HepG2 (cell line): ENCODE measurements at regions not wholly inside any gene's neighbourhood (a gene's known extent, or its start where the extent isn't known, plus 50 kb on each side); places are given as distances from the start of the nearest gene placed in this dataset.

Experiments used
- ATAC-seq: fragments of 200-7000 bp; cut with Tn5 transposase; 3 replicates; pipeline ENCODE4 v1.9.1; 2020; ENCODE audit warnings: mild to moderate bottlenecking, moderate library complexity
- BruUV-seq: library from RNA; stranded (reverse); fragments of 400-500 nt; replicated peaks from 2 replicates; lab custom pipeline; 2021; lab: Mats Ljungman, UMichigan
- CTCF ChIA-PET: fragments of 300-600 bp; formaldehyde crosslinking; extraction: SDS; loops from one replicate; lab custom pipeline; 2021; ENCODE audit warnings: low total read pairs, inconsistent platforms, low intra/inter-chr PET ratio; lab: Yijun Ruan, JAX
- POLR2A ChIA-PET: fragments of 350-600 bp; sonication (Branson Sonifier 250); formaldehyde crosslinking; loops from one replicate; lab custom pipeline; 2020; ENCODE audit warnings: antibody characterized with exemption, inconsistent platforms; lab: Yijun Ruan, JAX
- DNase-seq: peaks from one replicate; pipeline ENCODE4 v3.0.0-alpha.2; 2015; ENCODE audit warnings: low spot score
- FAIRE-seq: peaks from 3 replicates; lab custom pipeline; 2011; peaks lifted over from hg19 to GRCh38; lab: Jason Lieb, UNC
- H2AFZ ChIP-seq: one replicate; pipeline ENCODE4 v1.6.1; 2011; ENCODE audit warnings: low read length, inconsistent platforms
- H3K27ac ChIP-seq: fragments of 300-600 bp; 3 replicates; pipeline ENCODE4 v1.8.0; 2011; ENCODE audit warnings: mixed run types, mild to moderate bottlenecking, mixed read lengths, low read length, inconsistent platforms; ENCODE audit not compliant: insufficient read depth; ENCODE audit errors: extremely low read length
- H3K27me3 ChIP-seq, 2 experiments: fragments of 200-600 bp in 1 of 2; 2 replicates in 1 of 2; 3 replicates in 1 of 2; pipeline versions ENCODE4 v1.6.0 to v1.8.0; 2011; ENCODE audit warnings: low read length in 2 of 2, mild to moderate bottlenecking in 2 of 2, moderate library complexity in 2 of 2, inconsistent platforms in 1 of 2; ENCODE audit not compliant: insufficient read depth in 2 of 2, control insufficient read depth in 1 of 2
- H3K36me3 ChIP-seq, 2 experiments: fragments of 200-600 bp in 1 of 2; replicated peaks in 1 of 2; 2 replicates in 1 of 2; 3 replicates in 1 of 2; pipeline versions ENCODE4 v1.5.1 to v1.8.0; 2011; ENCODE audit warnings: low read length in 2 of 2, inconsistent platforms in 1 of 2; ENCODE audit not compliant: insufficient read depth in 2 of 2, control insufficient read depth in 1 of 2
- H3K4me1 ChIP-seq: 2 replicates; pipeline ENCODE4 v1.5.1; 2012; ENCODE audit warnings: low read length, inconsistent platforms; ENCODE audit not compliant: insufficient read depth
- H3K4me2 ChIP-seq: 2 replicates; pipeline ENCODE4 v1.6.0; 2011; ENCODE audit warnings: low read depth, low read length, inconsistent platforms
- H3K4me3 ChIP-seq, 3 experiments: fragments of 200-600 bp in 1 of 3; sonication (generic), shearing (Covaris generic) in 1 of 3; replicated peaks in 1 of 3; 2 replicates each; pipeline ENCODE4 v1.5.1; 2011 to 2016; ENCODE audit warnings: low read length in 3 of 3, inconsistent platforms in 2 of 3, low read depth in 2 of 3, mild to moderate bottlenecking in 2 of 3, control low read depth in 1 of 3, mixed read lengths in 1 of 3; ENCODE audit not compliant: insufficient read depth in 1 of 3
- H3K79me2 ChIP-seq: one replicate; pipeline ENCODE4 v1.6.1; 2011; ENCODE audit warnings: low read length, inconsistent platforms; ENCODE audit not compliant: insufficient read depth
- H3K9ac ChIP-seq: 2 replicates; pipeline ENCODE4 v1.6.0; 2011; ENCODE audit warnings: mild to moderate bottlenecking, low read depth, low read length, inconsistent platforms; ENCODE audit not compliant: insufficient read depth
- H3K9me3 ChIP-seq: 2 replicates; pipeline ENCODE4 v1.5.1; 2012; ENCODE audit warnings: mild to moderate bottlenecking, low read length
- H4K20me1 ChIP-seq: 2 replicates; pipeline ENCODE4 v1.6.0; 2011; ENCODE audit warnings: inconsistent platforms, mild to moderate bottlenecking, low read length, moderate library complexity; ENCODE audit not compliant: insufficient read depth
- CERS6 ChIP-seq: sonication (generic); formaldehyde crosslinking; IDR thresholded peaks from 2 replicates; pipeline ENCODE4 v1.5.0; 2020; ENCODE audit warnings: missing genetic modification reagents
- HNRNPK ChIP-seq: fragments of 200-400 bp; formaldehyde crosslinking; IDR thresholded peaks from 2 replicates; pipeline ENCODE4 v1.6.1; 2018; ENCODE audit warnings: low read length, low read depth, moderate library complexity, mild to moderate bottlenecking; ENCODE audit not compliant: poor library complexity, severe bottlenecking
- MAFK ChIP-seq, 2 experiments: IDR thresholded peaks in 1 of 2; conservative IDR thresholded peaks in 1 of 2; 2 replicates each; pipeline ENCODE4 v1.6.1; 2011; ENCODE audit warnings: improper control_type of control experiment in 2 of 2, low read length in 2 of 2
- PCBP1 ChIP-seq: fragments of 200-400 bp; formaldehyde crosslinking; IDR thresholded peaks from 2 replicates; pipeline ENCODE4 v1.6.1; 2017; ENCODE audit warnings: mild to moderate bottlenecking, low read depth, low read length, borderline replicate concordance
- ZNF232 ChIP-seq: sonication (generic); formaldehyde crosslinking; IDR thresholded peaks from 2 replicates; pipeline ENCODE4 v1.4.0; 2020; ENCODE audit warnings: missing genetic modification reagents, borderline replicate concordance
- ZNF292 ChIP-seq: sonication (generic); formaldehyde crosslinking; IDR thresholded peaks from 2 replicates; pipeline ENCODE4 v1.8.1; 2022; ENCODE audit warnings: mild to moderate bottlenecking, low read depth, missing genetic modification reagents, borderline replicate concordance
- ZNF850 ChIP-seq: sonication (generic); formaldehyde crosslinking; conservative IDR thresholded peaks from 2 replicates; pipeline ENCODE4 v1.9.0; 2021; ENCODE audit warnings: mild to moderate bottlenecking, missing genetic modification reagents
- WGBS: methylation state at CpG from one replicate; pipeline ENCODE4 v1.1.6; 2017; ENCODE audit warnings: low lambda C conversion rate; 5-methylcytosine and 5-hydroxymethylcytosine counted together
- in situ Hi-C: cut with HindIII; loops from 2 replicates; pipeline ENCODE4 v1.10.0; 2017; ENCODE audit warnings: low pct_unique_long_range_greater_than_20kb; ENCODE audit not compliant: extremely low pct_ligation_motif_present
- intact Hi-C: fragments of 100-400 bp; cut with micrococcal nuclease; formaldehyde crosslinking; loops from one replicate; pipeline ENCODE4 v1.10.0; 2022; ENCODE audit not compliant: unreplicated experiment
- TF ChIP-seq, protein P1 (sequence below): sonication (generic); formaldehyde crosslinking; IDR thresholded peaks from 2 replicates; pipeline ENCODE4 v1.4.0; 2020; ENCODE audit warnings: mild to moderate bottlenecking, low read depth, missing genetic modification reagents

- Histone ChIP-seq H3K79me2 (no peaks in the 10 kb centered on the region), H3K4me1 (no peaks in the 10 kb centered on the region), H3K4me2 (no peak overlapping the region), H2AFZ (no peak overlapping the region), H3K36me3 (no peaks in the 10 kb centered on the region), H3K9me3 (peaks cover 44% of the 10 kb centered on the region), H4K20me1 (no peaks in the 10 kb centered on the region), H3K4me3 (no peak overlapping the region), H3K27ac (no peak overlapping the region), H3K27me3 (no peaks in the 10 kb centered on the region), H3K9ac (no peak overlapping the region)
- ChIA-PET POLR2A (no interaction called here), CTCF (no interaction called here)
- intact Hi-C loops, result no loop called here
- ATAC-seq (no peak), FAIRE-seq (no peak), DNase-seq (no peak)
- in situ Hi-C loops, result no loop called here
- WGBS, result 2% methylated on average over 1 of the region's 1 CpG
- no TSS peak for BruUV-seq
- TF ChIP-seq ZNF850 (CRISPR knock-in tag) (no peak), ZNF292 (CRISPR knock-in tag) (no peak), PCBP1 (0 out of 2 replicates have a peak, but pooled peaks have one; percentile 60), HNRNPK (peak; percentile 97), ZNF232 (no peak), CERS6 (CRISPR knock-in tag) (no peak), MAFK (conservative IDR thresholded peaks at IDR 0.05 in 1 of 2, IDR thresholded peaks at IDR 0.05 in 1 of 2; ENCODE audit: low read length in 2 of 2) (no peak)
- TF ChIP-seq, protein P1, sequence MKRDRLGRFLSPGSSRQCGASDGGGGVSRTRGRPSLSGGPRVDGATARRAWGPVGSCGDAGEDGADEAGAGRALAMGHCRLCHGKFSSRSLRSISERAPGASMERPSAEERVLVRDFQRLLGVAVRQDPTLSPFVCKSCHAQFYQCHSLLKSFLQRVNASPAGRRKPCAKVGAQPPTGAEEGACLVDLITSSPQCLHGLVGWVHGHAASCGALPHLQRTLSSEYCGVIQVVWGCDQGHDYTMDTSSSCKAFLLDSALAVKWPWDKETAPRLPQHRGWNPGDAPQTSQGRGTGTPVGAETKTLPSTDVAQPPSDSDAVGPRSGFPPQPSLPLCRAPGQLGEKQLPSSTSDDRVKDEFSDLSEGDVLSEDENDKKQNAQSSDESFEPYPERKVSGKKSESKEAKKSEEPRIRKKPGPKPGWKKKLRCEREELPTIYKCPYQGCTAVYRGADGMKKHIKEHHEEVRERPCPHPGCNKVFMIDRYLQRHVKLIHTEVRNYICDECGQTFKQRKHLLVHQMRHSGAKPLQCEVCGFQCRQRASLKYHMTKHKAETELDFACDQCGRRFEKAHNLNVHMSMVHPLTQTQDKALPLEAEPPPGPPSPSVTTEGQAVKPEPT (CRISPR knock-in tag), result no peak
Measured at GRCh38 chr10:105339669-105340068, 698.6 kb downstream of the SORCS3 start.
